GM21717 (cell line): ENCODE measurements at regions not wholly inside any gene's neighbourhood (a gene's known extent, or its start where the extent isn't known, plus 50 kb on each side); places are given as distances from the start of the nearest gene placed in this dataset.

Experiments used
- ATAC-seq: cut with Tn5 transposase; IDR thresholded peaks from one replicate; pipeline ENCODE4 v1.9.1; 2021; ENCODE audit warnings: mild to moderate bottlenecking, moderate library complexity; ENCODE audit not compliant: unreplicated experiment

GRCh38 chr10:10794791-10795191 is 222.9 kb upstream of the CELF2 start:
- no peak for ATAC-seq

- no peak for ATAC-seq
Measured at GRCh38 chr10:10796061-10796773, 221.5 kb upstream of the CELF2 start.

GRCh38 chr10:10796774-10797415 is 220.8 kb upstream of the CELF2 start:
- ATAC-seq = no peak

DNA sequence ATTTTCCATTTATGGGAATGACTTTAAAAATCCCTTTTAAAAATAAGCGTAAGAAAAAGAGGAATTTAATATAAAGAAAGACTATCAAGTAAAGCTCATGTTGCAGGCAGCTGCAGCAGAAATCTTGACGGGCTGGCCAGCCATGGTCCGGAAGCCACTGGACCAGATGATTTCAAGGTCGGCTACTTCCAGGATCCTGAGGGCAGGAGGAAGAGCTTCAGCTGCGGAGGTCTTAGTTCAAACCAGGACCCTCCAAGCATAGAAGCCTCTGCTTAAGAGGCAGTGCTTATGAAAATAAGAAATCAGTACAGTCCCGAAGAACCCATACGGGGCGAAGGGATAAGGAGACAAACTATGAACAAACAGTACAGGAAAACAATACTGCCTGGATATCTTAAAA is 220.2 kb upstream of the CELF2 start:
- ATAC-seq = no peak

DNA sequence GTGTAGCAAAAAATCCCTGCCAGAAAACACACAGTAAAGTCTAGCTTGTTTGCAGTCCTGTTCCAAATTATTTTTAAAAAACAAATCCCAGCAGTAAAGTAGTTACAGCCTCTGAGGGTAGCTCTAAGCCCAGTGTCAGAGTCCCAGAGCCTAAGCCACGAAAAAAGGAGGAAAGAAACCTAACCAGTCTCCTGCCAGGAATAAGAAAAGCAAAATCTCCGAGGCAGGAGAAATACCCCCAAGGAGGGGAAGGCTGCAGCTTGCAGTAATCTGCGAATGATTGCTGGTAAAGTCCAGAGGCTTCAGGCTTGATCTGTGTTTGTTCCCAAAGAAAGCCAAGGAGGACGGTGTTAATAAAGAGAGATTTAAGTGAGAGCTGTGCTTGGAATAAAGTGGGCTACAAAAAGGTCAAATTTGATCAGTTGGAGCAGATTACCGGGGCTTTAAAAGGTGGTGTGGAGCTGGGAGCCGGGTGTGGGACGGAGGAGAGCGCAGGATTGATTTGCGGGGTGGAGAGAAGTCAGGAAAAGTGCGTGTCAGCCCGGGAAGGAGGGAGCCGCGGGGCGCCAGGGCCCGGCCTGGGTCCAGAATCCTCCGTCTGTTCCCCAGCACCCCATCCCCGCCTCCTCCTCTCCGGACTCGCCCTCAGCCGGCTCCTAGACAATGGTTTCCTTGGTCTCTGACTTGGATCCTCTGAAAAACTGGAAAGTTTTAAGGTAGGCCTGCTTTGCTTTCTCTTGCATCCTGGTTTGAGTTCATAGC is 219.4 kb upstream of the CELF2 start:
- ATAC-seq = no peak

- ATAC-seq = no peak
Measured at GRCh38 chr10:10798864-10799192, 218.8 kb upstream of the CELF2 start.

DNA sequence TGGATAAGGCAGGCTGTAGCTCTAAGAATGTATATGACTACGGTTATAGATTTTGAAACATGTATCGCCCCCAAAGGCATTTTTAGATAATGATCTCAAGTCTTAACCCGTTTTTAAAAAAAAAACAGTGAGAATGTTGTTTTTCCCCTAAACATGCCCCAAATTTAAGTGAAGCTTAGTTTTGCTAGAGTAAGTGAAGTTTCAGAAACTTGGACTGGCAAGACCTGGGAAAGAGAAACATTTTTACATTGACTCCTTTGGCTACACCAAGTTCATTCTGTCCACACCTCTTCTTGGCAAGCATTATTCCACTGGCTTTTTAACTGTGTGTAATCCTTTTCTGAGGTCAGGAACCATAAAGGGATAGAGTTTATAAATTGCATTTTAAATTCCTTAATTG is 216.7 kb upstream of the CELF2 start:
- ATAC-seq = no peak

GRCh38 chr10:10803278-10803677 is 214.4 kb upstream of the CELF2 start:
- no peak for ATAC-seq

DNA sequence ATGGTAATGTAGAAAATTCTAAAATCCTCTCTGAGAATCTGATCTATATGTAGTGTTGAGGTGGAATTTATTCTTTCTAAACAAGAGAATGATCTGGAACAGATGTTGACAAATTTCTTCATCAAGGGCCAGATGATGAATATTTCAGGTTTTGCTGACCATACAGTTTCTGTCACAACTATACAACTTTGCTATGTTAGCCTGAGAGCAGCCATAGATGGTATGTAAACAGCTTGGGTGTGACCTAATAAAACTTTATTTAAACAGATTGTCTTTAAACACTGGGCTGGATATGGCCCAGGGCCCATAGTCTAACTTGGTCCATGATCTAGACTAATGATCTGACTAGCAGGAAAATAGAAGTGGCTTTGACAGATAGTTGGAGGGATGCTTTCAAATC is 213.6 kb upstream of the CELF2 start:
- no peak for ATAC-seq

GRCh38 chr10:10804998-10805740 is 212.5 kb upstream of the CELF2 start:
- ATAC-seq = no peak

- no peak for ATAC-seq
Measured at GRCh38 chr10:10807106-10807505, 210.6 kb upstream of the CELF2 start.

GRCh38 chr10:10811562-10811961 is 206.1 kb upstream of the CELF2 start:
- no peak for ATAC-seq

DNA sequence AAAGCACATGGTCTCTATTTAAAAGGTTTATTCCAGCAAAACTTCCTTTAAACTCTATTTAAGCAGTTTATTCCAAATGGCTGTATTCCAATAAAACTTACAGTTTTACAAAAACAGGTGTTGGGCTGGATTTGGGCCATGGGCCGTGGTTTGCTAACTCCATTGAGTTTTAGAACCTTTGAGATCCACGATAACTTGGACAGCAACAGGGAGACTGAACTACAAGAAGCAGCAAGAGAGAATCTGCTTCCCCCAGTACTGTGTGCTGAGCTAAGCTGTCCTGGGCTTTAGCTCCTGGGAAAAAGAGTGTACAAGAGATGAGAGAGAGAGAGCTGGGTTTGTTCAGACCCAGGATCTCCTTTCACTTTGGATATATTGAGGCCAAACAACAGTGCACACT is 204.0 kb upstream of the CELF2 start:
- ATAC-seq = no peak

GRCh38 chr10:10814069-10814468 is 203.6 kb upstream of the CELF2 start:
- no peak for ATAC-seq

DNA sequence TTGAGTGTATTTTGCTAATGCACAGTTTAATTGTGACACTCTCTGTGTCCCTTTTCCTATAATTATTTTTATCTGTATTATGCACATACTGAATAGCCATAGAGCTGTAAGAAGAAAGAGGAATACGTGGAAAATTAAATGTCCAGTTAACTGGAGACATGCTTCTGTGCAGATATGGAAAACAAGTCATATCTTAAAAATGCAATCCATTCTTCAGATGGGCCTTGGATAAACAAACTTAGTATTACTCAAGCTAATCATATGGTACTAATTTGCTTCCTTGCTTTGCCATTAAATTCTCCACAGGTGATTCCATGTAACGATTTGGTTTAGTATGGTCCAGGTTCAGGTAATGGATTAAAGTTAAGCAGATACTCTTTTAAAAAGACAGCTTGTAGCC is 201.2 kb upstream of the CELF2 start:
- ATAC-seq = no peak

DNA sequence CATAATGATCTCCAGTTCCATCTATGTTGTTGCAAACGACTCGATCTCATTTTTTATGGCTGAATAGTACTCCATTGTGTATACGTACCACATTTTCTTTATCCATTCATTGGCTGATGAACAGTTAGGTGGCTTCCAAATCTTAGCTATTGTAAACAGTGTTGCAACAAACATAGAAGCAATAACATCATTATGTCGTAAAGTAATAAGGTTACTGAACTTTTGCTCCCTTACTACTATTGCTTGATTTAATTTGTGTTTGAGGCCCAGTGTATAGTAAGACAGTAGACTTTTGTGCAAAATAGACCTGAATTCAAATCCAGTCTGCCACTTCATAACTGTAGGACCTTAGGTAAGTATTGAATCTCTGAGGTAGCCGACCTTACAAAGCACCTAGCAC is 200.1 kb upstream of the CELF2 start:
- no peak for ATAC-seq

GRCh38 chr10:10818082-10818481 is 199.6 kb upstream of the CELF2 start:
- ATAC-seq = no peak

GRCh38 chr10:10819206-10819856 is 198.3 kb upstream of the CELF2 start:
- no peak for ATAC-seq

- ATAC-seq = no peak
Measured at GRCh38 chr10:10821926-10822325, 195.7 kb upstream of the CELF2 start.

DNA sequence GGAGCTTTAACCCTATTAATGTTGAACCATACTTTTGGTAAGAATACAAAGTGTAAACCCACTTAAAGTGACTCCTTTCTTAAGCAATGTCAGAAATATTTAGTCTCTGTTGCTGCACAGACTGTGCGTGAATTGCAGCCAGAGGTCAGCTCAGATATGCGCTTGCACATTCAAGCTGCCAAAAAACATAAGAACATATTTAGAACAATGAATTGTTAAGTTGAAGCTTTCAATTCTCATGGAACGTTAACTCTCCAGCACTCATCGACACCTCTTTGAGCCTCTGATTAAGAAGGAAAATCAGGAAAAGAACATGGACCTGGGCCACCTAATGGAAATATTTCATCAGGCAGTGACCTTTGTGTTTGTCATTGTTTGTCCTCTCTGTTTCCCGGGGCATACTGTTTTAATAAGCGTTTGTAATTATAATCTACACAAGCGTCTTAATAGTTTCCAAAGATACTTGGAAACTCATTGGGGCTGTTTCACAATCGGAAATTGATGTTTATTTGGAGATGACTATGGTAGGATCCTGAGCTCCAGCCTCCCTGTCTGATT is 193.0 kb upstream of the CELF2 start:
- ATAC-seq = no peak

DNA sequence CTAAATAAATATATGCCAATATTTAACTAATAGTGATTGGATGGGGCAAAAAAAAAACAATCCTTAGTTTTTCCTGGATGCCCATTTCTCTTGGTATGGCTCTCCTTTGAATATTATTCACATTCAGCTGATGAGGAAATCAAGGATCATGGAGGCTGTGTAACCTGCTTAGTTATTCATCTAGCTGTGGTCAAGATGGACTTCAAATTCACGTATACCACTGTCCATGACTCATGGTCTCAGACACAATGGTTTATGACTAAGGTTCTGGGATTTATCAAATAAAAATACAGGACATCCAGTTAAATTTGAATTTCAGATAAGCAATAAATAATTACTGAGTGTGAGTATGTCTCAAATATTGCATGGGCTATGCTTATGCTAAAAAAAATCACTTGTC is 191.5 kb upstream of the CELF2 start:
- ATAC-seq = no peak
